Fibroblast of villous mesenchyme (primary cell): ENCODE measurements at regions not wholly inside any gene's neighbourhood (a gene's known extent, or its start where the extent isn't known, plus 50 kb on each side); places are given as distances from the start of the nearest gene placed in this dataset.

ENCODE experiments used
- DNase-seq: peaks from one replicate; pipeline ENCODE4 v3.0.0-alpha.2; 2010; ENCODE audit warnings: low read depth
- H3K4me3 ChIP-seq: 2 replicates; pipeline ENCODE4 v1.5.1; 2011; ENCODE audit warnings: low read depth, mild to moderate bottlenecking, low read length
- TF ChIP-seq, protein P1 (sequence below): IDR thresholded peaks from 2 replicates; pipeline ENCODE4 v1.5.1; 2012; ENCODE audit warnings: low read depth, mild to moderate bottlenecking, low read length; ENCODE audit not compliant: insufficient read depth

DNA sequence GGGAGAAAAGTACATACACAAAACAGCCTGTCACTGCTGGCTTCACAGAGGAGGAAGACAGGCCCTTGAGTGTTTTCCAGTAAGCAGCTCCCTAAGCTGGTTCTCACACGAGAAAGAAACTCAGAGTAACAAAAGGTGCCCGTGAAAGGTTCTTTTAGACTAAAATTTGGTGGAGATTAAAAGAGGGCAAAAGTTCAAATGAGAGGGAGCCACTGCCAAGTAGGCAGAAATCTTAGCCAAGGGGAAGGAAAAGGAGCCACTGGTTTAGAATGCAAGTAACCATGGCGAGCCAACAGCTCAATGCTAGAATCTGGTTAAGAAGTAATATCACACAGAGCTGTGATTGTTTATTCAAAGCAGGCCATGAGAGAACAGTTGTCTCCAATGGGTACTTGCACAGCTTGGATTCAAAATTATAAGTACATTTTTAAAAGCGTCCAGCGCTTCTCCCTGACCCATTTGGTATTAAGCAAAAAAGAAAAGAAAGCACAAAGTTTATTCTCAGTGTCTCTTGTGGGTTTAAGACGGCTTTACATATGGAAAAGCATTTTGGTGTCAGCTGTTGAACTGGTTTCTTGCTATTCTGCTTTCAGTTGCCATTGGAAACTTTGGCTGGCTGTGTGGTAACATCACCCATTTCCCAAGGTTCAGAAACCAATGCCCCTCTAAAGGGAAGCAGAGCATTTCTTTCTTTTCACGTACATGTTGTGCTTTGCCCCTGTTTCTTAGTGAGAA lies 648.5 kb downstream of the RNF144B start:
- no peak overlapping the region for H3K4me3 ChIP-seq
- TF ChIP-seq, protein P1, sequence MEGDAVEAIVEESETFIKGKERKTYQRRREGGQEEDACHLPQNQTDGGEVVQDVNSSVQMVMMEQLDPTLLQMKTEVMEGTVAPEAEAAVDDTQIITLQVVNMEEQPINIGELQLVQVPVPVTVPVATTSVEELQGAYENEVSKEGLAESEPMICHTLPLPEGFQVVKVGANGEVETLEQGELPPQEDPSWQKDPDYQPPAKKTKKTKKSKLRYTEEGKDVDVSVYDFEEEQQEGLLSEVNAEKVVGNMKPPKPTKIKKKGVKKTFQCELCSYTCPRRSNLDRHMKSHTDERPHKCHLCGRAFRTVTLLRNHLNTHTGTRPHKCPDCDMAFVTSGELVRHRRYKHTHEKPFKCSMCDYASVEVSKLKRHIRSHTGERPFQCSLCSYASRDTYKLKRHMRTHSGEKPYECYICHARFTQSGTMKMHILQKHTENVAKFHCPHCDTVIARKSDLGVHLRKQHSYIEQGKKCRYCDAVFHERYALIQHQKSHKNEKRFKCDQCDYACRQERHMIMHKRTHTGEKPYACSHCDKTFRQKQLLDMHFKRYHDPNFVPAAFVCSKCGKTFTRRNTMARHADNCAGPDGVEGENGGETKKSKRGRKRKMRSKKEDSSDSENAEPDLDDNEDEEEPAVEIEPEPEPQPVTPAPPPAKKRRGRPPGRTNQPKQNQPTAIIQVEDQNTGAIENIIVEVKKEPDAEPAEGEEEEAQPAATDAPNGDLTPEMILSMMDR, result no peak
- DNase-seq, result no peak

DNA sequence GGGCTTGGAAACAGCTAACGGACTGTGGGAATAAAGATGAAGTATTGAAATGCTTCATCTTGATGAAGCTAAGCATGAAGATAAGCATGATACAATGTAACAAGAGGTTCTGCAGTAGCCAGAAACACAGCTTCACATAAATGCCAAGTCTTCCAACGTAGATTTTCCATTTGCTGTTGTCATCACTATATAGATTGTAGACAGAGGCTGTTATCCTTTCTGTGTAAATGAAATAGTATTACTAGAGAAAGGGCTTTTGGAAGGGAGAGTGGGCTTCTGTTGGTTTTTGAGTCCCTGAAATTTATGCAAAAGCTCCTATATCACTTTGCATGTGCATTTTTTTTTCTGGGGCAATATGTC lies 649.0 kb downstream of the RNF144B start:
- TF ChIP-seq, protein P1, result no peak
- no peak overlapping the region for H3K4me3 ChIP-seq
- no peak for DNase-seq

DNA sequence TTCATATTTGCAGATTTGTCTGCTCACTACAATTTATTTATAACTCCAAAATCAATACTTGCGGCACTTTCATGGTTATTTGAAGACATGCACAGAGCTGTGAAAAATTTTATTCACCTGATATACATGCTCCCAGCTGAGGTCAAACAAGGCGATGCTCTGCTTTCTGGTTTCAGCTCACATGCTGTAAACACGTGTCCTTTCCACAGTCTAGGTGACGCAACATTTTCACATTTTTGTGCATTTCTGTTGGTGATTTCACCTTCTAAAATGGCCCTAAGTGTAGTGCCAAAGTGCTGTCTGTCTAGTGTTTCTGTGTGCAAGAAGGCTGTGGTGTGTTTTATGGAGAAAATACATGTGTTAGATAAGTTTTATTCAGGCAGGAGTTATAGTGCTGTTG lies 650.5 kb downstream of the RNF144B start:
- H3K4me3 ChIP-seq, result no peak overlapping the region
- TF ChIP-seq, protein P1, result no peak
- no peak for DNase-seq

DNA sequence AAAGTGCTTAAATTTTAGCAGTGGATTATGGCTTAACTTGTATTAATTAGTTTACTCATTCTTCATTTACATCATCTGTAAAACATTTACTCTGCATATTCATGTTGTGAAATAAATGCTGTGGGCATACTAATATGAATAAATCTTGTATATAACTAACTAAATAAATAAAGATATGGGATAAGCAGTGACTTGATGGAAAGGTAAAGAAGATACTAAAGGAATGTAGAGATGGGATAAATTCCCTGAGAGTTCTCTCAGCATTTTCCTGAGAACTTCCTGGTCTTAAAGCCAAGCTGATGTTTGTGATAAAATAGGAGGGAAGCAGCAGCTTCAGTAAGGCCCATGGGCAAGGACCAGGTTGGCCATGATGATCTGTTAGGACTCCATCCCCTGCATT lies 652.1 kb downstream of the RNF144B start:
- no peak for DNase-seq
- TF ChIP-seq, protein P1, result no peak
- H3K4me3 ChIP-seq, result no peak overlapping the region

DNA sequence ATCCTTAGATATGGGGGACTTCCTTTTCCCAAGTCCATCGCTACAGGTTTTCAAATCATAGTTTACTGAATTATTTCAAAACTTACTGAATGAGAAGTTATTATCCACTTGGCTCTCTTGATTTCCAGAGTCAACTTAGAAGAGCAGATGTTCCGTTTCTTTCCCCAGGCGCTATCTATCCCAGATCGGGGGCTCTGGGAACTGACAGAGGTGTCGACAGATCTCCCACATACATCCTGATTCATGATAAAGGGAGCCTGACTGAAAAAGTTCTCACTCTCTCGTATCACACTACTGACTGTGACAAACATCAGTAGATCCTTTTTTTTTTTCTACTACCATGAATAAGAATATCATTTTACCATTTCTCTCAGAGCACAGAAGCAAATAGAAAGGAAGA lies 654.8 kb downstream of the RNF144B start:
- no peak overlapping the region for H3K4me3 ChIP-seq
- DNase-seq, result no peak
- TF ChIP-seq, protein P1, result no peak

DNA sequence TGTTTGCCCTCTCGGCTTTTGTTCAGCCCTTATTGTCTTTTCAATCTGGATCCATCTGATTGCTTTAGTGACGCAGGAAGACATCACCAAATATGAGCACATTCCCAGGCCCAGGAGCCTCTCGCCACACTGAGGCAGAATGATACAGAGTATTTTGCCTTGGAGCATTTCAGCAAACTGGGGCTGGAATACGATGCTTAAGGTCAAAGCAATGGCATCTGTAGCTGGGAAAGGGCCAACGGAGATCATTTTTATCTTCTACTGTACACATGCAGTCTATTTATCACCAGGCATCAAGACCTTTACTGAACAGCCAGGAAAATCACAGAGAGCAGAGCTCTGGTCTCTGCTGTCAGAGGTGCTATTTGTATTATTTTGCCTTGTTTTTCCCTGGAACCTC lies 655.3 kb downstream of the RNF144B start:
- no peak for DNase-seq
- TF ChIP-seq, protein P1, result no peak
- no peak overlapping the region for H3K4me3 ChIP-seq

DNA sequence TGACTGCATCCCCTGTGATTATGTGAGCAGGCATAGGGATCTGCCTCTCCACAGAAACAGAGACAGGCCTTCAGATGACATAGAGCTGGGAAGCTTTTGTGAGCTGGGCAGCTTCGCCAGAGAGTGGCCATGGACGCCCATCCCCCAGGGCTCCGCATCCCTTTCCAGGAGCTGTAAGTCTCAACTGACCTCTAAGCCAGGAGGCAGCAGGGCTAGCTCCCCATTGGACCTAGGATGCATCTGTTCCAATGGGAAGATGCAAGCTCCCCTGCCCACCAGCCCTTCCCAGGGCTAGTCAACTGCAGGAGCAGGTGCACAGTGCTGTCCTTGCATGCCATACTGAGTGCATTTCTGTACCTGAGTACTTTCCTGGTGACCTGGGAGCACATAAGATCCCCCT lies 663.6 kb downstream of the RNF144B start:
- no peak for DNase-seq
- TF ChIP-seq, protein P1, result no peak

More for the DNA sequence above, 663.6 kb downstream of the RNF144B start:
- no peak overlapping the region for H3K4me3 ChIP-seq
